HG03139 (cell line): ENCODE measurements at regions not wholly inside any gene's neighbourhood (a gene's known extent, or its start where the extent isn't known, plus 50 kb on each side); places are given as distances from the start of the nearest gene placed in this dataset.
"Not testable (repeated sequence)": the region's sequence is repeated elsewhere in the genome, so short reads cannot be mapped to it uniquely, and the experiment has no call there.

Experiments used
- ATAC-seq: cut with Tn5 transposase; IDR thresholded peaks from one replicate; pipeline ENCODE4 v1.9.1; 2021; ENCODE audit not compliant: unreplicated experiment

DNA sequence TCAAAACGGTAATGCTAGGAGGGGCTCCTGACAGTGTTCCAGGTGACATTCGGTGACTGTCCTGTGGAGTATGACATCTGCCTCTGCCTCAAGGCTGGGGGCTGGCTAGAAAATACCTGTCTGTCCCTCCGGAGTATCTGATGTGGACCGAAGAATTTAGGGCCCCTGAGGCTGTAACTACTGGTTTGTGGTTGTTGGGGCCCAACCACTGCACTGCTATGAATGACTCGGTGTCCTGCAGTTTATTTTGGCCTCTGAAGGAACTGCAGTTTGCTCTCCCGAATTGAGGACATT lies 198.9 kb upstream of the CAND1 start:
- ATAC-seq, result no peak

GRCh38 chr12:67070604-67071003 lies 198.6 kb upstream of the CAND1 start:
- ATAC-seq, result no peak

DNA sequence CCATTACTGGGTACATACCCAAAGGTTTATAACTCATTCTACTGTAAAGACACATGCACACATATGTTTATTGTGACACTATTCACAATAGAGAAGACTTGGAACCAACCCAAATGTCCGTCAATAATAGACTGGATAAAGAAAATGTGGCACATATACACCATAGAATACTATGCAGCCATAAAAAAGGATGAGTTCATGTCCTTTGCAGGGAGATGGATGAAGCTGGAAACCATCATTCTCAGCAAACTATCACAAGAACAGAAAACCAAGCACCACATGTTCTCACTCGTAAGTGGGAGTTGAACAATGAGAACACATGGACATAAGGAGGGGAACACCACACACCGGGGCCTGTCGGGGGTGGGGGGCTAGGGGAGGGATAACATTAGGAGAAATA lies 196.9 kb upstream of the CAND1 start:
- not testable (repeated sequence) for ATAC-seq

DNA sequence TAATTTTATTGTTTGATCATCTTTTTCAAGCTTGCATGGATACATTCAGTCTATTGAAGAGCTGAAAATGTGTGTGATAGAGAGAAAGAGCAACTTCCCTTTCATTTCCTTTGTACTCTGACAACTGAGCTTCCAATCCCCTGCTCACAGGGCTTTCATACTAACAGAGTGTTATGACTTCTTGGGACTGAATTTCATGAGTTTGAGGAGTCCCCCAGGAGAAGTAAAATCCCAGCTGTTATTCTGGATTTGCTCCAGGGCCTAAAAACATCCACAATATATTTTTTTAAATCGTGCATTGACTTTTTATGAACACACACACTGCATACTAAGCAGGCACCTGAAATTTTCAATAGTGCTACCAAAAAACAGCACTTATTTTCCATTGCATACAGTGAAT lies 195.8 kb upstream of the CAND1 start:
- no peak for ATAC-seq

GRCh38 chr12:67074072-67074471 lies 195.1 kb upstream of the CAND1 start:
- no peak for ATAC-seq

- ATAC-seq, result no peak
These were observed 191.5 kb upstream of the CAND1 start for GRCh38 chr12:67077617-67078016.

DNA sequence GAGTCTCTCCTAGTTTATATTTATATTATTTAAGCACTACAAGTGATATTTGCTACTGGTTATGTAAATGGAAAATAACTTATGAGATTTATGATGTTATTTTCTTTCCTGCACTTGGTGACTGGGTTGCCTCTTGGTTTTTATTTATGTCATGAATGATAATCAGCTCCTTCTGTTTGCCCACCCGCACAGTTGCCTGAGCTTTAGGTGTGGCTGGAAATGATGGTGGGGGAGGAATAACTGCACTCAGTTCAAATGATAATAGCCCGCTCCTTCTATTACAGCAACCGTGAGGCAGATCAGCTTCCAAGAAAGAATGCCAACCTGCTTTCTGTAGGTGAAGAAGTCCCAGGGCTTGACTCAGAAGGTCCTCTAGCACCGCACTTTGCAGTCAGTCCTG lies 190.2 kb upstream of the CAND1 start:
- ATAC-seq, result no peak

- no peak for ATAC-seq
These were observed 188.5 kb upstream of the CAND1 start for GRCh38 chr12:67080637-67081036.

- ATAC-seq, result no peak
These were observed 186.9 kb upstream of the CAND1 start for GRCh38 chr12:67082221-67082620.

GRCh38 chr12:67085699-67086098 lies 183.5 kb upstream of the CAND1 start:
- no peak for ATAC-seq

- no peak for ATAC-seq
These were observed 183.0 kb upstream of the CAND1 start for GRCh38 chr12:67086116-67086515.

DNA sequence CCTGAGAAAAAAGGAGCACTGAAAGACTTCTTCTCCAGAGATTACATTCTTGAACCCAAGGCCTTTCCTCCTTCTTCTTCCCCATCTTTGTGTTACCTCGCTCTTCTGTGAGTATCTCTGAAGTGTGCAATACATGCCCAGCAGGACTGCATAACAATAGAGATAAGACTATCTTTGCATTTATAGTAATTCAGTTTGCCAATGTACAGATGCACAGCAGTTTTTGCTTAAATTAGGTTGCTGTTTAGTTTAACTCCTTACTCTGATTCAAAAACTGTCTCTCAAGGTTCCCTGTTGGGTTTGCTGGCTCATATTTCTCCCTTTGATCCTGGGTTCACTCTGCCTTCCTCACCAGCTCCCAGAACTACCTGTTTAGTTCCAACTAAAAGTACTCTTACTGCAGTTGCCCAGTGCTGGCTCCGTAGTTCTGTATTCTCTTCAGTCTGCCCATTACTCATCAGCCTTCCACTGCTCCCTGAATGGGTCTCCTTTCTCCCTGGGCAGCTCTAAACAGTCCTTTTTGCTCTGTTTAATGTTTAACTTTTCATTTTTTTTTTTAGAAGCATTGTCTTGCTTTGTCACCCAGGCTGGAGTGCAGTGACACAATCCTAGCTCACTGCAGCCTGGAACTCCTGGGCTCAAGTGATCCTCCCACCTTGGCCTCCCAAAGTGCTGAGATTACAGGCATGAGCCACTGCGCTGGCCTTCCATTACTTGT lies 180.6 kb upstream of the CAND1 start:
- ATAC-seq, result no peak

DNA sequence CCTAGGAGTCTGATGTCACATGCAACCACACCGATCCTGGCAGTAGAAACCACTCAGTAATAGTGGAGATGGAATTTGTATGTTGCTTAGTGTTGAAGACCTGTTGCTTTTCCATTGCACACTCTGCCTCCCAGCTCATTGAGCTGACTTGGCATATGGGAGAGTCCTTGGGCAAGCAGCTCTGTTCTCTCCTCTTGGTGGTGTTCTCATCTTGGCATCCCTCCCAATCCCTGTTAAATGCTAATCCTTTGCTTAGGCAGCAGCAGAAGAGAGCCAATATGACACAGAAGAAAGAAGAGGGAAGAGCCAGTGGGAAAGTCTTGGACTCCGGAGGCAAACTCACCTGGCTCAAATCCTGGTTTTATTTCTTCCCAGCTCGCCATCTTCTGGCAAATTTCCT lies 178.0 kb upstream of the CAND1 start:
- no peak for ATAC-seq

DNA sequence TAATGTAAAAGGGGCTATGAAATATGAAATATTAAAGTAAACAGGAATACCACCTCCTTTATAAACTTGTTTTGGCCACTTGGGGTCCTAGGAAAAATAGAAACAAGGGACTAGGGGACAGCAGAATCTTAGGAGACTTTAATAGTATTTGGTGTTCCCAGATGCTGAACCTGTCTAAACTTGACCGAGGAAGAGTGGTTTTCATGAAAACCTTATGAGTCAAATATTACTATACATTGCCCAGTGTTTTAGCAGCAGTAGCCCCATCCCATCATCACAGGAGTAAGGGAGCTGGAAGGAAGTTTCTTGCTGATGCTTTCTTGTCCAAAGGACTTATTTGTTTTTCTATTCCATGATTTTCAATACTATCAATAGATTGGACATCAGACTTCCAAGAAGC lies 177.5 kb upstream of the CAND1 start:
- no peak for ATAC-seq

- ATAC-seq, result not testable (repeated sequence)
These were observed 176.2 kb upstream of the CAND1 start for GRCh38 chr12:67092934-67093333.

- ATAC-seq, result no peak
These were observed 172.4 kb upstream of the CAND1 start for GRCh38 chr12:67096533-67097318.

- ATAC-seq, result no peak
These were observed 169.3 kb upstream of the CAND1 start for GRCh38 chr12:67099858-67100257.

- ATAC-seq, result no peak
These were observed 165.6 kb upstream of the CAND1 start for GRCh38 chr12:67103521-67103920.

GRCh38 chr12:67107235-67107634 lies 161.9 kb upstream of the CAND1 start:
- ATAC-seq, result no peak

DNA sequence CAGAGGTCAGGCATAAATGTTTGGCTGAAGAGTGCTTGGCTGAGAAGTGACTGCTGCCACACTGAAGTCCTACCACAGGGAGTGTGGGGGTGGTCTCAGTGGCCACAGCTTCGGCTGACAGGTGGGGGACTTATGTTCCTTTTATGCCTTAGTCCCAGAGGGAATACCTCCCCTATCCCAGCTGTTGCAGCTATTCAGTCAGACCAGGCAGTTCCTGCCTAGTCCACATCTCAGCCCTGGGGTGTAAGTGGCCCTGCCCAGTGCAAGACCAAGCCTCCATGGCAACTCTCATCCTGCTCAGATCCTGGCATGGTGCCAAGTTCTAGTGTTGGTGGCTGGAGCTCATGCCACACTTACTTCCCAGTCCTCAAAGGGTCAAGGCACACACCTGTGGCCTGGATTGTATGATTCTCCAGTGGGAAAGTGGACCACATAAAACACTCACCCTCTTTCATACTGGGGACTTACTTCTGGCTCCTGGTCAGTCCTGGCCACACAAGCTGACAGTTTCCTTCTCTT lies 161.3 kb upstream of the CAND1 start:
- ATAC-seq, result no peak

- not testable (repeated sequence) for ATAC-seq
These were observed 158.8 kb upstream of the CAND1 start for GRCh38 chr12:67110345-67110744.

DNA sequence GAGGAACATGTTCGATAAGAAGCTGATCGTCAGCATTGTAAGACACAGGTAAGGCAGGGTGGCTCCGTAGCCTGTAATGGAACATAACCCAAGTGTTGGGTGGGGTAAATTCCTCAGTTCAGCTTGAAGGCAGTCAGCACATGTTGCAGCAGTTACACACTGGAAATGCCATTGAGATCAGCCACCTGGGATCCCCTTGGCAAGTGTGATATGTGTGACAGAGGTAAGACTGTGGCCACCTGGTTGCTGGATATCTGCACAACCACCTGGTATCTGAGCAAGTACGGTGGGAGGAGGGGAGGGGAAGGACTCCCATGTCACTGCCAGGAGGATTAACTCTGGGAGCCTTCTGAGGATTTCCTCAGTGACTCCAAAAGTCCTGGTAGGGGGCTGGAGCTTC lies 158.0 kb upstream of the CAND1 start:
- no peak for ATAC-seq

GRCh38 chr12:67112586-67112985 lies 156.6 kb upstream of the CAND1 start:
- ATAC-seq, result no peak
